ENCODE measurements at regions not wholly inside any gene's neighbourhood (a gene's known extent, or its start where the extent isn't known, plus 50 kb on each side); places are given as distances from the start of the nearest gene placed in this dataset.

GRCh38 chr1:94305704-94306103 lies 68.3 kb upstream of the ARHGAP29 start:
- WGBS, 2 experiments (ENCODE audit: insufficient coverage in 1 of 2, insufficient read length in 1 of 2) = 91 to 100% methylated on average over 1 of the region's 1 CpG

GRCh38 chr1:94304553-94304952 lies 67.2 kb upstream of the ARHGAP29 start:
- peaks cover 4% of the 10 kb centered on the region for H3K27me3 Mint-ChIP-seq (ENCODE audit: insufficient read depth)

More at GRCh38 chr1:94305704-94306103, 68.3 kb upstream of the ARHGAP29 start:
- no peak overlapping the region for H3K27ac Mint-ChIP-seq
- Histone ChIP-seq H3K36me3 (ENCODE audit: control insufficient read depth, insufficient read depth, low read length) (no peaks in the 10 kb centered on the region), H3K4me3 (ENCODE audit: low read length) (no peak overlapping the region), H3K4me1 (ENCODE audit: control insufficient read depth, insufficient read depth, low read length) (no peaks in the 10 kb centered on the region), H3K27ac (ENCODE audit: low read depth, low read length) (no peak overlapping the region), H3K9ac (ENCODE audit: extremely low read depth, low read length, poor library complexity, severe bottlenecking) (no peak overlapping the region), H3K9me3 (ENCODE audit: control insufficient read depth, low read length) (no peaks in the 10 kb centered on the region), H3K27me3 (ENCODE audit: control insufficient read depth, insufficient read depth, low read length, poor library complexity, severe bottlenecking) (peaks cover 20% of the 10 kb centered on the region)
- no peak for DNase-seq
- H3K9me3 Mint-ChIP-seq = no peaks in the 10 kb centered on the region
- TF ChIP-seq, protein P1, sequence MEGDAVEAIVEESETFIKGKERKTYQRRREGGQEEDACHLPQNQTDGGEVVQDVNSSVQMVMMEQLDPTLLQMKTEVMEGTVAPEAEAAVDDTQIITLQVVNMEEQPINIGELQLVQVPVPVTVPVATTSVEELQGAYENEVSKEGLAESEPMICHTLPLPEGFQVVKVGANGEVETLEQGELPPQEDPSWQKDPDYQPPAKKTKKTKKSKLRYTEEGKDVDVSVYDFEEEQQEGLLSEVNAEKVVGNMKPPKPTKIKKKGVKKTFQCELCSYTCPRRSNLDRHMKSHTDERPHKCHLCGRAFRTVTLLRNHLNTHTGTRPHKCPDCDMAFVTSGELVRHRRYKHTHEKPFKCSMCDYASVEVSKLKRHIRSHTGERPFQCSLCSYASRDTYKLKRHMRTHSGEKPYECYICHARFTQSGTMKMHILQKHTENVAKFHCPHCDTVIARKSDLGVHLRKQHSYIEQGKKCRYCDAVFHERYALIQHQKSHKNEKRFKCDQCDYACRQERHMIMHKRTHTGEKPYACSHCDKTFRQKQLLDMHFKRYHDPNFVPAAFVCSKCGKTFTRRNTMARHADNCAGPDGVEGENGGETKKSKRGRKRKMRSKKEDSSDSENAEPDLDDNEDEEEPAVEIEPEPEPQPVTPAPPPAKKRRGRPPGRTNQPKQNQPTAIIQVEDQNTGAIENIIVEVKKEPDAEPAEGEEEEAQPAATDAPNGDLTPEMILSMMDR (conservative IDR thresholded peaks at IDR 0.05) = no peak
- peaks cover 4% of the 10 kb centered on the region for H3K27me3 Mint-ChIP-seq (ENCODE audit: insufficient read depth)
- no peaks in the 10 kb centered on the region for H3K36me3 Mint-ChIP-seq (ENCODE audit: low read depth)
- H3K4me3 Mint-ChIP-seq = no peak overlapping the region
- no peaks in the 10 kb centered on the region for H3K4me1 Mint-ChIP-seq

GRCh38 chr1:94303005-94303404 lies 65.6 kb upstream of the ARHGAP29 start:
- Histone ChIP-seq H3K9me3 (ENCODE audit: control insufficient read depth, low read length) (no peaks in the 10 kb centered on the region), H3K9ac (ENCODE audit: extremely low read depth, low read length, poor library complexity, severe bottlenecking) (no peak overlapping the region), H3K36me3 (ENCODE audit: control insufficient read depth, insufficient read depth, low read length) (no peaks in the 10 kb centered on the region), H3K4me1 (ENCODE audit: control insufficient read depth, insufficient read depth, low read length) (peaks cover 6% of the 10 kb centered on the region), H3K27ac (ENCODE audit: low read depth, low read length) (no peak overlapping the region), H3K27me3 (ENCODE audit: control insufficient read depth, insufficient read depth, low read length, poor library complexity, severe bottlenecking) (peaks cover 8% of the 10 kb centered on the region), H3K4me3 (ENCODE audit: low read length) (no peak overlapping the region)
- Mint-ChIP-seq H3K4me3 (no peak overlapping the region), H3K9me3 (no peaks in the 10 kb centered on the region), H3K36me3 (ENCODE audit: low read depth) (no peaks in the 10 kb centered on the region), H3K27me3 (ENCODE audit: insufficient read depth) (peaks cover 1% of the 10 kb centered on the region), H3K4me1 (peaks cover 10% of the 10 kb centered on the region), H3K27ac (no peak overlapping the region)
- 86 to 100% methylated on average over 1 of the region's 1 CpG for WGBS, 2 experiments (ENCODE audit: insufficient coverage in 1 of 2, insufficient read length in 1 of 2)
- TF ChIP-seq, protein P1 (conservative IDR thresholded peaks at IDR 0.05) = no peak
- no peak for DNase-seq

More at GRCh38 chr1:94304553-94304952, 67.2 kb upstream of the ARHGAP29 start:
- no peaks in the 10 kb centered on the region for H3K9me3 ChIP-seq (ENCODE audit: control insufficient read depth, low read length)
- DNase-seq = no peak
- H3K36me3 ChIP-seq (ENCODE audit: control insufficient read depth, insufficient read depth, low read length) = no peaks in the 10 kb centered on the region
- no peak overlapping the region for H3K4me3 ChIP-seq (ENCODE audit: low read length)
- no peak overlapping the region for H3K27ac Mint-ChIP-seq
- peaks cover 8% of the 10 kb centered on the region for H3K4me1 Mint-ChIP-seq
- H3K27me3 ChIP-seq (ENCODE audit: control insufficient read depth, insufficient read depth, low read length, poor library complexity, severe bottlenecking) = peaks cover 20% of the 10 kb centered on the region
- H3K9me3 Mint-ChIP-seq = no peaks in the 10 kb centered on the region
- peaks cover 3% of the 10 kb centered on the region for H3K4me1 ChIP-seq (ENCODE audit: control insufficient read depth, insufficient read depth, low read length)
- H3K9ac ChIP-seq (ENCODE audit: extremely low read depth, low read length, poor library complexity, severe bottlenecking) = no peak overlapping the region
- H3K36me3 Mint-ChIP-seq (ENCODE audit: low read depth) = no peaks in the 10 kb centered on the region
- H3K27ac ChIP-seq (ENCODE audit: low read depth, low read length) = no peak overlapping the region
- H3K4me3 Mint-ChIP-seq = no peak overlapping the region
- WGBS, 2 experiments (ENCODE audit: insufficient coverage in 1 of 2, insufficient read length in 1 of 2) = 97 to 100% methylated on average over 1 of the region's 1 CpG
- TF ChIP-seq, protein P1 (conservative IDR thresholded peaks at IDR 0.05) = no peak

Measured in endodermal cell (in vitro differentiated cells).